NOMO-1 (cell line): ENCODE measurements at regions not wholly inside any gene's neighbourhood (a gene's known extent, or its start where the extent isn't known, plus 50 kb on each side); places are given as distances from the start of the nearest gene placed in this dataset.
A peak's percentile ranks its signal among the peaks of the same experiment; 100 is the strongest.
"Not testable (repeated sequence)": the region's sequence is repeated elsewhere in the genome, so short reads cannot be mapped to it uniquely, and the experiment has no call there.

ENCODE experiments used
- DNase-seq, 2 experiments: peaks; one replicate each; lab custom pipeline; 2025; ENCODE audit not compliant: unreplicated experiment in 2 of 2; lab: John Stamatoyannopoulos, UW

GRCh38 chr5:34188001-34188822 lies 145.2 kb upstream of the C1QTNF3 start:
- DNase-seq = not testable (repeated sequence)

- not testable (repeated sequence) for DNase-seq
Observed at GRCh38 chr5:34189246-34189645, 146.2 kb upstream of the C1QTNF3 start.

GRCh38 chr5:34189752-34190411 lies 146.9 kb upstream of the C1QTNF3 start:
- DNase-seq = not testable (repeated sequence)

- not testable (repeated sequence) for DNase-seq
Observed at GRCh38 chr5:34190466-34190865, 147.5 kb upstream of the C1QTNF3 start.

GRCh38 chr5:34191279-34191744 lies 148.3 kb upstream of the C1QTNF3 start:
- not testable (repeated sequence) for DNase-seq

GRCh38 chr5:34192064-34192922 lies 149.3 kb upstream of the C1QTNF3 start:
- DNase-seq = not testable (repeated sequence)

- not testable (repeated sequence) for DNase-seq
Observed at GRCh38 chr5:34192923-34193262, 149.9 kb upstream of the C1QTNF3 start.

GRCh38 chr5:34193297-34193696 lies 150.3 kb upstream of the C1QTNF3 start:
- DNase-seq = not testable (repeated sequence)

GRCh38 chr5:34193804-34194203 lies 150.8 kb upstream of the C1QTNF3 start:
- not testable (repeated sequence) for DNase-seq

- not testable (repeated sequence) for DNase-seq
Observed at GRCh38 chr5:34196091-34196490, 153.1 kb upstream of the C1QTNF3 start.

GRCh38 chr5:34205347-34205746 lies 162.3 kb upstream of the C1QTNF3 start:
- DNase-seq = not testable (repeated sequence)

GRCh38 chr5:34217386-34217785 lies 174.4 kb upstream of the C1QTNF3 start:
- not testable (repeated sequence) for DNase-seq

- DNase-seq = not testable (repeated sequence)
Observed at GRCh38 chr5:34221329-34222073, 178.5 kb upstream of the C1QTNF3 start.

GRCh38 chr5:34223158-34223557 lies 180.1 kb upstream of the C1QTNF3 start:
- not testable (repeated sequence) for DNase-seq

GRCh38 chr5:34230402-34230801 lies 187.4 kb upstream of the C1QTNF3 start:
- not testable (repeated sequence) for DNase-seq

GRCh38 chr5:34243802-34244201 lies 200.8 kb upstream of the C1QTNF3 start:
- DNase-seq = not testable (repeated sequence)

- DNase-seq = not testable (repeated sequence)
Observed at GRCh38 chr5:34244281-34245031, 201.4 kb upstream of the C1QTNF3 start.

- DNase-seq = peak in 1 of 2 experiments; percentile 11
Observed at GRCh38 chr5:34245032-34245394, 202.0 kb upstream of the C1QTNF3 start.

- not testable (repeated sequence) for DNase-seq
Observed at GRCh38 chr5:34245813-34246212, 202.8 kb upstream of the C1QTNF3 start.
